ENCODE measurements at regions not wholly inside any gene's neighbourhood (a gene's known extent, or its start where the extent isn't known, plus 50 kb on each side); places are given as distances from the start of the nearest gene placed in this dataset.
"Not testable (repeated sequence)": the region's sequence is repeated elsewhere in the genome, so short reads cannot be mapped to it uniquely, and the experiment has no call there.

DNA sequence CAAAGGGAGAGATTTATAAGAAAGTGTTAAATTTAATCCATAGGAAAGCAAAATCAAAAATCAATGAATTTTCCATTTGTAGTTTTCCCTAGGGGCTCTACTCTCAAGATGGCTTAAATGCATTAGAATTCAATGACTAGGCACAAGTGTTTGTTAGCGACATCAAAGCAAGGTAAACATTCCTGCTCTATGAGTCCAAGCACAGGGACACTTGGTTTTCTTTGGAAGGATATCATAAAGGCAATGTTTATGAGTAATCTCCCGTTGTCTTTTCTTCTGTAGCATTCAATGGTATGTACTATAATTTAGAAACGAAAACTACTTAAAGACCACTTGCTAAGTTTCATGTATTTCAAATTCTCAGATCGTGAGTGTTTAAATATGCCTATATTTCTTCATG lies 54.8 kb upstream of the ZNF717 start:
- not testable (repeated sequence) for H3K4me1 ChIP-seq; H3K9ac ChIP-seq; H3K27ac ChIP-seq; H3K9me3 ChIP-seq (replicated peaks in 1 of 11); H3K27me3 ChIP-seq; H3K36me3 ChIP-seq; H4K20me1 ChIP-seq; H3K4me2 ChIP-seq; H3K4me3 ChIP-seq

DNA sequence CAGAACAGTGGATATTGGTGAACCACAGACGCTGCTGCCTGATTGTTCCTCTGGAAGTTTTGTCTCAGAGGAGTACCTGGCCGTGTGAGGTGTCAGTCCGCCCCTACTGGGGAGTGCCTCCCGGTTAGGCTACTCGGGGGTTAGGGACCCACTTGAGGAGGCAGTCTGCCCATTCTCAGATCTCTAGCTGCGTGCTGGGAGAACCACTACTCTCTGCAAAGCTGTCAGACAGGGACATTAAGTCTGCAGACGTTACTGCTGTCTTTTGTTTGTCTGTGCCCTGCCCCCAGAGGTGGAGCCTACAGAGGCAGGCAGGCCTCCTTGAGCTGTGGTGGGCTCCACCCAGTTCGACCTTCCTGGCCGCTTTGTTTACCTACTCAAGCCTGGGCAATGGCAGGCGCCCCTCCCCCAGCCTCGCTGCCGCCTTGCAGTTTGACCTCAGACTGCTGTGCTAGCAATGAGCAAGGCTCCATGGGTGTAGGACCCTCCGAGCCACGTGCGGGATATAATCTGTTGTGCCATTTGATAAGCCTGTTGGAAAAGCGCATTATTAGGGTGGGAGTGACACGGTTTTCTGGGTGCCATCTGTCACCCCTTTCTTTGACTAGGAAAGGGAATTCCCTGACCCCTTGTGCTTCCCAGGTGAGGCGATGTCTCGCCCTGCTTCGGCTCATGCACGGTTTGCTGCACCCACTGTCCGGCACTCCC lies 65.1 kb upstream of the ZNF717 start:
- H3K36me3 ChIP-seq; H3K4me3 ChIP-seq; H3K9me3 ChIP-seq (replicated peaks in 1 of 11); H3K27ac ChIP-seq; H3K27me3 ChIP-seq; H4K20me1 ChIP-seq; H3K9ac ChIP-seq: not testable (repeated sequence)
- Histone ChIP-seq H3K4me1 (peaks cover 0 to 16% (median 11%) of the 10 kb centered on the region in 10 experiments; a peak in 13 of 20 replicates), H3K4me2 (peak overlapping the region in 8 of 11 experiments; percentile 9 to 64 (median 54); a peak in 13 of 22 replicates)

DNA sequence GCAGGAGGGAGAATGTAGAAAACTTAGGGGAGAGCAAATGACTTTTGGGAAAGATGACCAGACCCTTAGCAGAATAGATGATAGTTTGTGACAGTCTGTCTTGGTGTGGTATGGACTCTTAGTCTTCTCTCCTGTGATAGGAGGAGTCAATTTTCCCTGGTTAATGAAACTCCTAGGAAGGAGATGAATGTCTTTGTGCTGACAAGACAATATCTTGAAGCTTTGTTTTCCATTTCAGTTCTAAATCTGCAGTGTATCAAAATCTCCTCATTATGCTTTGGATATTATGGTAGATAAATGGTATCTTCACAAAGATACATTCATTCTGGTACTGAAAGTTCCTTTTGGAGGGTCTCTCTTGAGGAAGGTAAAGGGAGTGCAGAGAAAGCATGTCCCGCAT lies 77.8 kb upstream of the ZNF717 start:
- no peak overlapping the region for H3K4me3 ChIP-seq
- H4K20me1 ChIP-seq, result no peaks in the 10 kb centered on the region
- TF ChIP-seq Cebpa-rat (IDR thresholded peaks at IDR 0.05), result no peak
- H3K27ac ChIP-seq, result no peak overlapping the region
- H3K27me3 ChIP-seq, result no peaks in the 10 kb centered on the region
- no peak overlapping the region for H3K9ac ChIP-seq
- no peaks in the 10 kb centered on the region for H3K4me1 ChIP-seq
- no peaks in the 10 kb centered on the region; a peak in 1 of 22 replicates for H3K9me3 ChIP-seq (replicated peaks in 1 of 11)
- no peaks in the 10 kb centered on the region for H3K36me3 ChIP-seq
- no peak overlapping the region for H3K4me2 ChIP-seq

DNA sequence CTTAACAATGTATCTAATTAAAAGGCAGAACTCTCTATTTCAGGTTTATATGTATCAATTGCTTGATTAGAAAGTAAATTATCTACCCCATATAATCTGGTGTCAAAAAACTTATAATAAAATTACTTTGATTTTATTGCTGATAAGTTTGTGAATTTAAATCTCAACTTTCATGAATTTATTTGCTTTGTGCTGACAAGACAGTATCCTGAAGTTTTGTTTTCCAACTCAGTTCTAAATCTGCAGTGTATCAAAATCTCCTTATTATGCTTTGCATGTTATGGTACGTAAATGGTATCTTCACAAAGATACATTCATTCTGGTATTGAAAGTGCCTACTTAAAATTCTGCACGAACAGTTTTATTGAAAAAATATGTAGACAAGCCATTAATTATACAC lies 78.5 kb upstream of the ZNF717 start:
- Histone ChIP-seq H3K4me3 (no peak overlapping the region), H3K9me3 (replicated peaks in 1 of 11) (no peaks in the 10 kb centered on the region; a peak in 1 of 22 replicates), H3K4me1 (no peaks in the 10 kb centered on the region), H3K27me3 (no peaks in the 10 kb centered on the region), H3K27ac (no peak overlapping the region), H4K20me1 (no peaks in the 10 kb centered on the region), H3K4me2 (no peak overlapping the region), H3K36me3 (no peaks in the 10 kb centered on the region), H3K9ac (no peak overlapping the region)
- TF ChIP-seq Cebpa-rat (IDR thresholded peaks at IDR 0.05), result no peak

DNA sequence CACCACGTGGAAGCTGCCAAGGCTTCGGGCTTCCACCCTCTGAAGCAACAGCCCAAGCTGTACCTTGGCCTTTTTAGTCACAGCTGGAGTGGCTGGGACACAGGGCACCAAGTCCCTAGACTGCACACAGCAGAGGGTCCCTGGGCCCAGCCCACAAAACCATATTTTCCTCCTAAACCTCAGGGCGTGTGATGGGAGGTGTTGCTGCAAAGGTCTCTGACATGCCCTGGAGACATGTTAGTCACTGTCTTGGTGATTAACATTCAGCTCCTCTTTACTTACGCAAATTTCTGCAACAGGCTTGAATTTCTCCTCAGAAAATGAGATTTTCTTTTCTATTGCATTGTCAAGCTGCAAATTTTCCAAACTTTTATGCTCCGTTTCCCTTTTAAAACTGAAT lies 98.4 kb upstream of the ZNF717 start:
- H4K20me1 ChIP-seq; H3K4me2 ChIP-seq; H3K4me3 ChIP-seq; H3K27me3 ChIP-seq; H3K27ac ChIP-seq; H3K9ac ChIP-seq; H3K9me3 ChIP-seq (replicated peaks in 1 of 11); H3K36me3 ChIP-seq; H3K4me1 ChIP-seq: not testable (repeated sequence)

DNA sequence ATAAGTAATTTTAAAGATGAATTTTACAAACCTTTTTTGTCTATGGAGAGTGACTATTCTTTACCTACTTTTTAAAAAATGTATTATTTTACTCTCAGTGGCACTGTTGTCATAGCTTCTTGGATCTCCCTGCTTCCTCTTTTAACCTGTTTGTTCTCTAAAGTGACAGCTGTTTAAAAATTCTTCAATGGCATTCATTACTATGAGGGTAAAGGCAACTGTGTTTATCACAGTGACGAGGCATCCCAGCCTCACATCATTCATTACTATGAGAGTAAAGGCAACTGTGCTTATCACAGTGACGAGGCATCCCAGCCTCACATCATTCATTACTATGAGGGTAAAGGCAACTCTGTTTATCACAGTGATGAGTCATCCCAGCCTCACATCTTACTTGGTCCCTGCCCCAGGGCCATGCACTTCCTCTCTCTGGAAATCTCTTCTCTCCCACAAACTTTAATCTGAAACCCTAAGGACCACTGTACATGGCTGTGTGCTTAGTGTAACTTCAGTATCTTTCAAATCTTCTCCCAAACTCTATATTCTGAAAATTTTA lies 101.7 kb upstream of the ZNF717 start:
- no peak overlapping the region for H3K27ac ChIP-seq
- no peak overlapping the region for H3K4me3 ChIP-seq
- no peaks in the 10 kb centered on the region for H3K27me3 ChIP-seq
- no peaks in the 10 kb centered on the region for H4K20me1 ChIP-seq
- H3K4me1 ChIP-seq, result no peaks in the 10 kb centered on the region
- TF ChIP-seq Cebpa-rat (IDR thresholded peaks at IDR 0.05), result no peak
- no peak overlapping the region for H3K4me2 ChIP-seq
- H3K9me3 ChIP-seq (replicated peaks in 1 of 11), result no peaks in the 10 kb centered on the region; a peak in 2 of 22 replicates
- H3K9ac ChIP-seq, result no peak overlapping the region
- no peaks in the 10 kb centered on the region for H3K36me3 ChIP-seq

DNA sequence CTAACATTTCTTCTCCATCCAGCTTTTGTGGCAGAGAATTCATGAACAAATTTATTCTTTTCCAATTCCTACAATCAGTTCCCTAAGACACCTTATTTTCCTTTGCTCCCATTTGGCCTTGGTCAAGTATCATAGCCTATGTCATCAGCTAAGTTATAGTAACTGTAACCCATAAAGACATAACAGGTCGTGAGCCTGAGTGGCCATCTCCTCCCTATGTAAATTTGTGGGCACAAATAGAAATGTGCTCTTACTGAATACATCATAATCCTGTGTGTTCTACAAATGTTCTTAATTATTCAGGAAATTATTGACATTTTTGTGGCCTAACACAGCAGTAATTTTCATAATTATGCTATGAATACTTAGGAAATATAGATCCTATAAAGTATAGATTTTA lies 108.9 kb upstream of the ZNF717 start:
- no peak overlapping the region for H3K27ac ChIP-seq
- no peak overlapping the region for H3K4me2 ChIP-seq
- H3K27me3 ChIP-seq, result no peaks in the 10 kb centered on the region
- no peak overlapping the region for H3K4me3 ChIP-seq
- H3K36me3 ChIP-seq, result no peaks in the 10 kb centered on the region
- H3K4me1 ChIP-seq, result peaks cover 0 to 3% (median 0%) of the 10 kb centered on the region in 10 experiments; a peak in 1 of 20 replicates
- no peak for TF ChIP-seq Cebpa-rat (IDR thresholded peaks at IDR 0.05)
- H4K20me1 ChIP-seq, result no peaks in the 10 kb centered on the region
- H3K9ac ChIP-seq, result no peak overlapping the region
- no peaks in the 10 kb centered on the region for H3K9me3 ChIP-seq (replicated peaks in 1 of 11)

DNA sequence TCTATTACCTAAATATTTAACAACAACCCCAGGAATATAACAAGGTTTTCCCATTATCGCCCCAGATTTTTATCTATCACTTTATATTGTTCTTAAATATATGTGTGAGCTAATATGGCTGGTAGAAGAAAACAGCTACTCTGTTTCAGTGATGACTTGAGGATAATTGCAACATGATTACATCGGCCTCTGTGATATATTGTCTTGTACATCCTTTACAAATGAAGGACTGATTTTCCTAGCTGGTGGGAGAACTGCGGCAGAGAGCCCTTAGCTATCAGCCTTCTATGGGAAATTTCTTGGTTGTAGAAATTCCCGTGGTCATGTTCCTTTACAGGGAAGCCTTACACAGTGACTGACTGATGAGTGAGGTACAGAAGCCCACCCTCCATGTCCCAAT lies 110.9 kb upstream of the ZNF717 start:
- Histone ChIP-seq H3K9me3 (replicated peaks in 1 of 11) (no peaks in the 10 kb centered on the region), H3K4me1 (peaks cover 0 to 3% (median 0%) of the 10 kb centered on the region in 10 experiments; a peak in 1 of 20 replicates), H3K9ac (no peak overlapping the region), H4K20me1 (no peaks in the 10 kb centered on the region), H3K27me3 (no peaks in the 10 kb centered on the region), H3K27ac (no peak overlapping the region), H3K4me2 (no peak overlapping the region), H3K4me3 (no peak overlapping the region), H3K36me3 (no peaks in the 10 kb centered on the region)
- peak in 1 of 11 experiments; percentile 22; a peak in 1 of 22 replicates for TF ChIP-seq Cebpa-rat (IDR thresholded peaks at IDR 0.05)

DNA sequence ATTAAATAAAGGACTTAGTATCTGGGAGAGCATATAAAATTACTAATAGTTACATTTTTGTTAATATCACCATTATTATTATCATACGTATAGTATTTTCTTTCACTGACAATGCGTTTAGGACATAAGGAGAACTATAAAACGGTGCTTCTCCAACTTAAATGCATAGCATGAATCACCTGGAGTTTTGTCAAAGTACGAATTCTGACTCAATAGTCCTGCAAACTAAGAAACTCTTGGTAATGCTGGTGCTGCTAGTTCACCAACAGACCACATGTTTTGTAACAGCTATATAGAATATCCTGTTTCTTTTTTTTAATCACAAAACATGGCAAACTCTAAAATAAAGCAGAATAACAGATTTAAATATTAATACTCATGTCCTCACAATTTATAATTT lies 116.1 kb upstream of the ZNF717 start:
- H4K20me1 ChIP-seq; H3K4me3 ChIP-seq; H3K9ac ChIP-seq; H3K27me3 ChIP-seq; H3K36me3 ChIP-seq; H3K4me1 ChIP-seq; H3K9me3 ChIP-seq (replicated peaks in 1 of 11); H3K4me2 ChIP-seq; H3K27ac ChIP-seq: not testable (repeated sequence)

DNA sequence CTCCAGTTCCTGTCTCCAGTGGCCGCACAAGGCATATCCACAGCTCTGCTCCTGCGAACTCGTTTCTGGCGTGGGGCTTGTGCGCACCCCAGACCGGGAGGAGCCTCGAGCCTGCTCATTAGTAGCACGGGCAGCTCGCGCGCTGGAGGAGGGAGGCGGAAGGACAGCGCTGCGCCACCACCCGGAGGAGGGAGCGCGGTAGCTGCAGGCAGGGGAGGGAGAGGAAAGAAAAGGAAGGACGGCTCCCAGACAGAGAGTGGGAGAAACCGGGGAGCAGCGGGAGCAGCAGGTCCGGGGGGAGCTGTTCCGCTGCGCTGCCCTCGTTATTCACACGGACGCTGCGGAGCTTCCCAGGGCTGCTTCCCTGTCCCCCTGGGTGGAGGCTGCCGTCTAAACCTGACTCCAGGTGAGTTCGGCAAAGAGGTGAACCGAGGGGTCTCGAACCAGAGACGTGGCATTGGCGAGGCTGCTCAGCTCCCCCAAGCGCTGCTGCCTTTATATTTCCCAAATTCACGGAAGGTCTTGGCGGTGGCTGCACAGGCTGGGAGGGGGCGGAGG lies 121.3 kb upstream of the ZNF717 start:
- Histone ChIP-seq H3K36me3 (no peaks in the 10 kb centered on the region), H3K4me1 (no peaks in the 10 kb centered on the region), H3K27me3 (no peaks in the 10 kb centered on the region; a peak in 1 of 22 replicates), H3K4me3 (no peak overlapping the region), H3K9me3 (replicated peaks in 1 of 11) (peaks cover 0 to 11% (median 7%) of the 10 kb centered on the region in 11 experiments; a peak in 11 of 22 replicates), H3K9ac (no peak overlapping the region), H4K20me1 (no peaks in the 10 kb centered on the region), H3K4me2 (no peak overlapping the region), H3K27ac (no peak overlapping the region)
- TF ChIP-seq Cebpa-rat (IDR thresholded peaks at IDR 0.05), result no peak

All from BLaER1 treated with 17β-estradiol and CSF1 and Interleukin-3, amounts not matched to agents 10 nM and 100 nM (cell line).